Fibroblast of skin of right biceps (primary cell): ENCODE measurements at regions not wholly inside any gene's neighbourhood (a gene's known extent, or its start where the extent isn't known, plus 50 kb on each side); places are given as distances from the start of the nearest gene placed in this dataset.

ENCODE experiments used
- DNase-seq: peaks from one replicate; pipeline ENCODE4 v3.0.0-alpha.2; 2013

DNA sequence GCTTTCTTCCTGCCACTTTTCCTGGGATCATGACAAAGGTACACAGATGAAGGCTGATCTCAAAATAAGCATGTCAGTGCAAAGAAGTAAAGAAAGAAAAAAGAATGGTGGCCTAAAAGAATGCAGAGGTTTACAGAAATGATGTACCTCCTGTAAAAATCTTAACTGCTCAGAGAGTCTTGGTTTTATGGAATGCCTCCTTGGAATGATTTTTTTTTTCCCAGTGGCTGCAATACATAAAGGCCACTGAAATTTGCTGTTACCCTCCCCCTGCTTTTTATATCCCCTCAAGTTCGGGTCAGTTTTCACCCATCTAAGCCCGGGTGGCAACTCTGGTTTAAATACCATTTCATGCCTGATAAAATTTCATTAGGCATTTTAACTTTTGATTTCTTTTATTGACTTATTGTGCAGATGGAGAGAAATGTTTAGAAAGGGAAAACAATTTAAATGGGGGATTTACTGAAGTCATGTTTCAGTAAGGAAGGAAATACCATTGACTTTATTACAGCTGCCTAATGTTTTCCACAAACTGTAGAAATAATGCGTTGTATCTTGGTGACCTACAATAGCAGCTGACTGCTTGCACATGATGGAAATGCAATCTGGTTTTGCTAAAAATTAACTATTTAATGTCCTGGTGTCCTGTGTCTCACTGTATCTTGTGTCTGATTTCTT is 102.5 kb downstream of the SAMD9 start:
- peak; percentile 86 for DNase-seq

DNA sequence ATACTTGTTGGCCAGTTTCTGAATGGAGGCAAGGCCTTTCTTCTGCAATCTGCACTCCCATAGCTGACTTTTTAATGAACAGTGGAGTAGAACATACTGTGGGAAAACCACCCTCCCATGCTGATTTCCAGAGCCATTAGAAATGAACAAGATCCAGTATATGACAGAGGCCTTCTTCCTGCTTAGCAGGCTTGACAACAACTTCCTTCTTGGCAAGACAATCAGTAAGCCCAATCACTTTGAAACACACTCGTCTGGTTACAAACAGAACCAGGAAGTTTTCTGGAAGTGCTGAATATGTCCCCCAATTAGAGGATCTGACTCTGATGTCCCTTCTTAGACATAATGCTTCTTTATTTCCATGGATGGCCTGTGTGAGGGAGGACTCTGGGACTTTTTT is 103.4 kb downstream of the SAMD9 start:
- DNase-seq = peak; percentile 20

DNA sequence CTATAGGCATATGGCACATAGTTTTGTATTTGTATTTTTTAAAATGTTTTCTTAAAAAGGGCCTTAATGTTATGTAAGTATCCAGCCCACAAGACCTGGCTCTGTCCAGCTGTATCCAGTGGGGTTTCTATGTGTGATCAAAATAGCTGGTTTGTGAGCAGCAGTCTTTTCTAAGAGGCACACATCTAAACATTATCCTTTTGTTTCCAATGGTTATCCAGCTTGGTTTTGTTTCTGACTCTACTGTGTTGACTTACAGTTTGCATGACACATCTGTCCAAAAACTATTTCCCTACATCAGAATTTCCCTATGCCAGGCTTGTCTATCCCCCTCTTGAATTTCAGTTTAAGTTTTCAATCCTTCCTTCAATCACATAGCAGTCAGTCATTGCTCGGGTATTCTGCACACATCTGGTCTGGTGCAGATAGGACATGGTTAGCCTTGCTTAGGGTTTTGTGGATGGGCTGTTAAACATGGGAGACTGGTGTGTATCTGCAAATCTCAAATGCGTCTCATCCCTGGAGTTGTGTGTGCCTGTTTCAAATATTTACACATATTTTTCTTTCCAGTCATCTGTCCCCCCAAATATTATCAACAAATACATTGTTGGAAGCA is 104.2 kb downstream of the SAMD9 start:
- peak; percentile 26 for DNase-seq

- DNase-seq = peak; percentile 98
Observed at GRCh38 chr7:93011351-93012294, 106.2 kb downstream of the SAMD9 start.

GRCh38 chr7:93008833-93009232 is 108.9 kb downstream of the SAMD9 start:
- DNase-seq = no peak

DNA sequence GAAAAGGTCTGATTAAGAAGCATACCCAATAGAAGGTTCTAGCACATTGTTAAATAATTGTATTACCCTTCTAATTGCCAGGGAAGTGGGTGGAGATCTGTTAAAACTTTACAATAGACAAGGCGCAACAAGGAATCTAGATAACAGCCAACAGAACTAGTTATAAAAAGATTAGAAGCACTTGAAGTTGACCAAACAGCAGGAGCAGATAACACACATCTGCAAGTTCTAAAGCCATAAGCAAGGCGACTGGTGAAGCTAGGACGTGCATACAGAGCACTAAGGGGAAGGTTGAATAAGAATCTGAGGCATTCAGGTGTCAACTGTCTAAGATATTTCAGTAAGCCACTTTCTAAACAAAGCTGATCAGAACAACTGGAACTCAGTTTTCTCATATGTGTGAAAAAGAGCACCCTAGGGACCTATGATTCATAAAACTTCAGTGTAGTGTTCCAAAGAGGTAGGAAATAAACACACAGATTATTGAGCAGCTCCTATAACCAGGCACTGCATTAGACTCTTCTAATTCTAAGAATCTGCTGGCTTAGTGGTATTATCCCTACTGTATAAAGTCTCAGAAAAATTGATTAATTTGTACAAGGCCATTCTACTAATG is 111.2 kb downstream of the SAMD9 start:
- no peak for DNase-seq

DNA sequence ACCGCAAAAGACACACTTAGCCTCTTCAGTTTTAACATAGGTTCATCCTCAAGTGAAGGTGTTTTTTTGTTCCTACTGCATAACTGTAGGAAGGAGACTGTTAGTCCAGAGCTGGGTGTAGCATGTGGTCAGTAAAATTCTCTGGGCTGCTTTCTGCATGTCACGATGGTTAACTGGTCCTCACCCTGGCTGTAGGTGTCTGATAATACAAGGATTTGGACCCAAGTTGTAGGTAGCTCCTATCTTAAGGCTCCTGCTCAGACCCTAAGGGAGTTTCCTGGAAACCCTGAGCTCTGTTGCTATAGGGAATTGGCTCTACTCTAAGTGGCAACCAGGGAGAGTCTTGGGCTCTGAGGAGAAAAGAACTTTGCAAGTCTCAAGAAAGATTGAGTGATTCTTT is 112.9 kb downstream of the SAMD9 start:
- DNase-seq = no peak

- no peak for DNase-seq
Observed at GRCh38 chr7:92997719-92998118, 120.1 kb downstream of the SAMD9 start.

- DNase-seq = no peak
Observed at GRCh38 chr7:92997152-92997551, 120.6 kb downstream of the SAMD9 start.

GRCh38 chr7:92994901-92995300 is 122.9 kb downstream of the SAMD9 start:
- DNase-seq = no peak

DNA sequence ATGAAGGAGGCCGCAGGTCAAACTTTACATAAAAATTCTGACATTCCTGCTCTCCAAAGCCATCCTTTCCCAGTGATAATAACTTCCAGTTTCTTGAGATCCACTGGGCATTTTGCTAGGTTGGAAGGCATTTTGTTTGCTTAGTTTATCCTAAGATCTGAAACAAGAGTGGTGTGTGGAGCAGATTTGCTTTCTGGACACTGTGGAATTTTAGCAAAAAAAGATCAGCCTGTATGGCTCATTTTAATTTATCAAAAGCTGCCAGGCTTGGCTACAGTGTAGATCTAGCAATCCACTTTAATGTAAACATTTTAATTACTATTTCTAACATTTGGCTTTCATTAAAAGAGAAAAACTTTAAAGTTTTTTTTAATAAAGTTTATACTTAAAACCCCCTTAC is 124.8 kb downstream of the SAMD9 start:
- DNase-seq = no peak

GRCh38 chr7:92992483-92992882 is 125.3 kb downstream of the SAMD9 start:
- DNase-seq = no peak

DNA sequence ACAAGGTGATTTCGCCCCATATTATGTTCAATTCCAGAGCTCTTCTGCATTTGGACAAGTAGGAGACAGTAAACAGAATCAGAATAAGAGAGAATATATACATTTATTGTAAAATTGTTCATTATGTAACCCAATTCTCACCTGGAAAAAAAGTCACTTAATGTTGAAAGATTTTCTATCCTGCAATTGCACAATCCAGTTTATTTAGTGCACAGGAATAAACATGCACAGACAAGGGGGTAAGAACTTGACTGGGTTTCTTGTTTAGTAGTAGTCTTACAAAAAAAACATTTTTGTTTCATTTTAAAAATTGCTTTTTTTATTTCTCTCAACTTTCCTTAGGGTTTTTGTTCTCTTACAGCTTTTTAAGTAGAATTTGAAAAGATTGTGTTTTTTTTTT is 126.6 kb downstream of the SAMD9 start:
- DNase-seq = no peak

GRCh38 chr7:92988941-92989545 is 128.7 kb downstream of the SAMD9 start:
- DNase-seq = peak; percentile 69

DNA sequence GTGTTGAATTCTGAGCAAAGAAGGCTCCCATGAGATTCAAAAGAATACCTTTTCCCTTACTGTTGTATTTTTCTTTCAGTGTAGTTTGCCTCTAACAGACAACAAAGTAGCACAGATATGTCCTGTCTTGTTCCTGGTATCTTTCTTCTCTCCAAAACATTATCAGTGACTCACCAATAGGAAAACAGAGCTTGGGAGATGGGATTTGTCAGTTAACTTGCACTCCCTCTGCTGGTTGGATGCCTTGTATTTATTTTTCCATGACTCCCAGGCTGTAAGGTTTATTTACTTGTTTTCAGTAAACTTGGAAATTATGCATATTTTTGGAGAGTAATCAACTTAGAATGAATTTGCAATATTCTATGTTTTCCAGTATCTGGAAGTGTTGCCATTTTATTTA is 129.7 kb downstream of the SAMD9 start:
- DNase-seq = peak; percentile 64

- peak; percentile 61 for DNase-seq
Observed at GRCh38 chr7:92987538-92987937, 130.2 kb downstream of the SAMD9 start.

- DNase-seq = peak; percentile 88
Observed at GRCh38 chr7:92987095-92987494, 130.7 kb downstream of the SAMD9 start.

- DNase-seq = no peak
Observed at GRCh38 chr7:92982928-92983327, 134.9 kb downstream of the SAMD9 start.

- no peak for DNase-seq
Observed at GRCh38 chr7:92976931-92977330, 140.6 kb upstream of the CDK6 start.

GRCh38 chr7:92973974-92974373 is 137.6 kb upstream of the CDK6 start:
- peak; percentile 74 for DNase-seq

- peak; percentile 62 for DNase-seq
Observed at GRCh38 chr7:92973293-92973731, 136.9 kb upstream of the CDK6 start.

- DNase-seq = no peak
Observed at GRCh38 chr7:92972441-92972840, 136.1 kb upstream of the CDK6 start.

DNA sequence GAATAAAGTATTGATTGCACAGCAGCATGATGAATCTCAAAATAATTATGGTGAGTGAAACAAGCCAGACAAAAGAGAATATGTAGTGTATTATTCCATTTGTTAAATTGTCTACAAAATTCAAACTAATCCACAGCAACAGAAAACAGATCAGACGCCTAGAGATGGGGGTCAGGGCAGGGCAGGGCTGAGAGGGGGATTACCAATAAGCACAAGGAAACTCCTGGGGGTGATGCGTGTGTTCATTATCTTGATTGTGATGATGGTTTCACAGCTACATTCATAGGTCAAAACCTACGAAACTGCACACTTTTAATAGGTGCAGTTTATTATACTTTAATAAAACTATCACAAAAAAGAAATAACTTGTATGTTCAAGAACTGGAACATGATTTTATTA is 132.7 kb upstream of the CDK6 start:
- DNase-seq = no peak
